Testis (tissue), 2 donors: ENCODE measurements at regions not wholly inside any gene's neighbourhood (a gene's known extent, or its start where the extent isn't known, plus 50 kb on each side); places are given as distances from the start of the nearest gene placed in this dataset.

ENCODE experiments used
- DNase-seq: peaks from one replicate; pipeline ENCODE4 v3.0.0-alpha.2; 2019
- H3K27ac ChIP-seq, 2 donors: fragments of 200-600 bp; sonication (generic); one replicate each; pipeline ENCODE4 v1.5.1; 2019
- H3K27me3 ChIP-seq: fragments of 200-600 bp; sonication (generic); one replicate; pipeline ENCODE4 v1.5.1; 2019
- H3K36me3 ChIP-seq: fragments of 200-600 bp; sonication (generic); one replicate; pipeline ENCODE4 v1.5.1; 2017; ENCODE audit warnings: low read depth; ENCODE audit errors: missing control alignments
- H3K4me1 ChIP-seq: fragments of 200-600 bp; sonication (generic); one replicate; pipeline ENCODE4 v1.5.1; 2019
- H3K4me3 ChIP-seq, 2 donors: fragments of 200-600 bp; sonication (generic); one replicate each; pipeline ENCODE4 v1.5.1; 2017 to 2019
- H3K9me3 ChIP-seq: fragments of 200-600 bp; sonication (generic); one replicate; pipeline ENCODE4 v1.5.1; 2017
- POLR2A ChIP-seq: fragments of 450-650 bp; IDR thresholded peaks from one replicate; pipeline ENCODE4 v1.6.1; 2017; ENCODE audit warnings: antibody characterized with exemption, mild to moderate bottlenecking, moderate library complexity
- WGBS, 2 donors: methylation state at CpG; one replicate each; pipeline ENCODE4 v1.1.5; 2018; 5-methylcytosine and 5-hydroxymethylcytosine counted together
- intact Hi-C: fragments of 100-400 bp; cut with DNase I; formaldehyde crosslinking; loops from one replicate; pipeline ENCODE4 v1.15.1; 2023; ENCODE audit warnings: low total_unique reads
- TF ChIP-seq, protein P1 (sequence below), 3 experiments: fragments of 450-650 bp in 2 of 3; fragments of 200-600 bp in 1 of 3; sonication (generic) in 1 of 3; IDR thresholded peaks; one replicate each; pipeline ENCODE4 v1.5.1; 2016 to 2019; ENCODE audit warnings: antibody characterized with exemption in 3 of 3, mild to moderate bottlenecking in 2 of 3, moderate library complexity in 1 of 3

DNA sequence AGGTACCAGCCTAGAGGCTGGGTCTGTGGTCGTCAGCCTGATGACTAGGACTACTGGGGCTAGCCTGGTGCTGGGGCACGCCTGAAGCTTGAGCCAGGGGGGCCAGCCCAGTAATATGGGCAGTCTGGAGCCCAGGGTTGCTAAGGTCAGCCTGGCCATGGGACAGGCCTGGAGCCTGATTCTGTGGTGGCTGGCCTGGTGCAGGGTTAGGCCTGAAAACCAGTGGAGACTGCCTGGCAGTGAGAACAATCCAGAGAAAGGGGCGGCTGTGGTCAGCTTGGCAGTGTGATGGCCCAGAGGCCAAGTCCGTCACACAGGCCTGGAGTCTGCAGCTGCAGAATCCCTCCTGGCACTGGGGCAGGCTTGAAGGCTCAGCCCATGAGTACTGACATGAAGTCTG lies 445.8 kb downstream of the SATB2 start:
- Histone ChIP-seq H3K36me3 (no peaks in the 10 kb centered on the region), H3K4me3 (no peak overlapping the region), H3K27me3 (no peaks in the 10 kb centered on the region), H3K9me3 (no peaks in the 10 kb centered on the region), H3K27ac (no peak overlapping the region), H3K4me1 (no peaks in the 10 kb centered on the region)
- intact Hi-C loops = no loop called here
- DNase-seq = no peak
- 80% methylated on average over 2 of the region's 4 CpGs; no CpG with 5 or more reads in 1 of the 2 donors for WGBS, 2 donors
- no peak for TF ChIP-seq POLR2A
- TF ChIP-seq, protein P1, sequence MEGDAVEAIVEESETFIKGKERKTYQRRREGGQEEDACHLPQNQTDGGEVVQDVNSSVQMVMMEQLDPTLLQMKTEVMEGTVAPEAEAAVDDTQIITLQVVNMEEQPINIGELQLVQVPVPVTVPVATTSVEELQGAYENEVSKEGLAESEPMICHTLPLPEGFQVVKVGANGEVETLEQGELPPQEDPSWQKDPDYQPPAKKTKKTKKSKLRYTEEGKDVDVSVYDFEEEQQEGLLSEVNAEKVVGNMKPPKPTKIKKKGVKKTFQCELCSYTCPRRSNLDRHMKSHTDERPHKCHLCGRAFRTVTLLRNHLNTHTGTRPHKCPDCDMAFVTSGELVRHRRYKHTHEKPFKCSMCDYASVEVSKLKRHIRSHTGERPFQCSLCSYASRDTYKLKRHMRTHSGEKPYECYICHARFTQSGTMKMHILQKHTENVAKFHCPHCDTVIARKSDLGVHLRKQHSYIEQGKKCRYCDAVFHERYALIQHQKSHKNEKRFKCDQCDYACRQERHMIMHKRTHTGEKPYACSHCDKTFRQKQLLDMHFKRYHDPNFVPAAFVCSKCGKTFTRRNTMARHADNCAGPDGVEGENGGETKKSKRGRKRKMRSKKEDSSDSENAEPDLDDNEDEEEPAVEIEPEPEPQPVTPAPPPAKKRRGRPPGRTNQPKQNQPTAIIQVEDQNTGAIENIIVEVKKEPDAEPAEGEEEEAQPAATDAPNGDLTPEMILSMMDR (IDR thresholded peaks at IDR 0.05) = no peak

DNA sequence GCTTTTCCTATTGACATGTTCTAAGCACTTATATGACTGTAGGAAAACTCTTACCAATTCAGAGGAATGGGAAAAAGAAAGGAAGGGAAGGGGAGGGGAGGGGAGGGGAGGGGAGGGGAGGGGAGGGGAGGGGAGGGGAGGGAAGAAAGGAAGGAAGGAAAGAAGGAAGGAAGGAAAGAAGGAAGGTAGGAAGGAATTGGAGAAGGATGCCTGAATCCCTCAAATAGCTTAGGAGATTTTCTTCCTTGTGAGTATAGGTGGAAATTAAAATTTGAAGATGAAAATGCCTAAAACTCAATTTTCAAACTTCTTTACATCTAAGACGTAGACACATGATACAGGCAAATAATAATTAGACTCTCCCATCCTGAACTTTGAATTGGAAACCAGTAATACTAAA lies 463.1 kb downstream of the SATB2 start:
- intact Hi-C loops = no loop called here
- Histone ChIP-seq H3K4me3 (no peak overlapping the region), H3K27me3 (no peaks in the 10 kb centered on the region), H3K9me3 (no peaks in the 10 kb centered on the region), H3K36me3 (no peaks in the 10 kb centered on the region), H3K4me1 (no peaks in the 10 kb centered on the region), H3K27ac (no peak overlapping the region)
- TF ChIP-seq, protein P1 (IDR thresholded peaks at IDR 0.05) = no peak
- no peak for TF ChIP-seq POLR2A
- DNase-seq = no peak
- 78 to 83% methylated on average over 1 of the region's 1 CpG for WGBS, 2 donors

DNA sequence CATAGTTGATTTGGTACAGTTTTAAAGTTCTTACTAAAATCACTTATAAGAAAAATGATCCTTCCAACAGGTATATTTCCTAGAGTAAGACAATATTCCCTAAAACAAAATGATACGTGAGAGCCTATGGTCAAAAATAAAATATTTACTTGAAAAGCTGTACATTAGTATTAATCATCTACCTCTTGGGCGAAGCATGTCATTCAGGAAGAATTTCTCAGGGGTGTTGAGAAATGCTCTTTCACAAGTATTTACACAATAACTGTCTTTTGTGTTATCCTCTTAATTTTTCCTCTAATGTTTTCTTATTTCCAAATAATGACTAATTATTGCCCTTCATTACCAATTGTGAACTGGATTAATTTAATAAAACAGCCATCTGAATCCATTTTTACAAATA lies 466.3 kb downstream of the SATB2 start:
- no peak for TF ChIP-seq POLR2A
- TF ChIP-seq, protein P1 (IDR thresholded peaks at IDR 0.05) = no peak
- H3K36me3 ChIP-seq = no peaks in the 10 kb centered on the region
- no peak overlapping the region for H3K27ac ChIP-seq
- intact Hi-C loops = no loop called here
- H3K4me1 ChIP-seq = no peaks in the 10 kb centered on the region
- no peak for DNase-seq
- H3K9me3 ChIP-seq = no peaks in the 10 kb centered on the region
- H3K27me3 ChIP-seq = no peaks in the 10 kb centered on the region
- 91 to 96% methylated on average over 2 of the region's 2 CpGs for WGBS, 2 donors
- no peak overlapping the region for H3K4me3 ChIP-seq

DNA sequence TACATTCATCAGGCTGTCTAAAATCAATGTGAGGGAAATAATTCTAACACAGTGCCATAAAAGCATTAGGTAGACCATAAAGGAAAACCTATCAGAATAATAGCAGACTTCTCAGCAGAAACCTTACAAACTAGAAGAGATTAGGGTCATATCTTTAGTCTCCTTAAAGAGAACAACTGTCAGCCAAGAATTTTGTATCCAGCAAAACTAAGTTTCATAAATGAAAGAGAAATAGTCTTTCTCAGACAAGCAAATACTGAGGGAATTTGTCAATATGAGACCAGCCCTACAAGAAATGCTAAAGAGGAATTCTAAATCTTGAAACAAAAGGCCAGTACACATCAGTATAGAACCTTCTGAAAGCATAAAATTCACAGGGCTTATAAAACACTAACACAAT lies 482.0 kb downstream of the SATB2 start:
- H3K4me3 ChIP-seq = no peak overlapping the region
- no peak for DNase-seq
- no peak overlapping the region for H3K27ac ChIP-seq
- H3K27me3 ChIP-seq = no peaks in the 10 kb centered on the region
- H3K36me3 ChIP-seq = no peaks in the 10 kb centered on the region
- H3K4me1 ChIP-seq = no peaks in the 10 kb centered on the region
- intact Hi-C loops = no loop called here
- no peaks in the 10 kb centered on the region for H3K9me3 ChIP-seq
- TF ChIP-seq, protein P1 (IDR thresholded peaks at IDR 0.05) = no peak
- no peak for TF ChIP-seq POLR2A

DNA sequence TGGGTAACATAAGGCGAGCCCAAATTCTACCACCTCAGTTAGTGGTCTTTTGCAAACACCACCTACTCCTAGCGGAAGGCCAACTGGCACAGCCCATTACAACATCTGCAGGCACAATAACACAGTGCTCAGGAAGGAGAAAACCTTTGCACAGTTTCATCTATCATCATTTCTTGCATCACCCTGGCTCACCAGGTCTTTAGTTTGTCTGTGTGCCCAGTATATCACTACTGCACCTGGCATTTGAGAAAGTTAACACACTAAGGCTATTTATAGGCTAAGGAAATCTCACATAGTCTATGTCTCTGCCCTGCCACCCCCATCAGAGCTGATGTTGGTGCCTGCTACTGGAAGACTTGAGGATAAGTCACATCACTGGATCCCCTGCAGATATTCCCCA lies 484.0 kb downstream of the SATB2 start:
- intact Hi-C loops = no loop called here
- no peak for DNase-seq
- no peaks in the 10 kb centered on the region for H3K27me3 ChIP-seq
- no peaks in the 10 kb centered on the region for H3K9me3 ChIP-seq
- TF ChIP-seq, protein P1 (IDR thresholded peaks at IDR 0.05) = no peak
- no peak for TF ChIP-seq POLR2A
- no peaks in the 10 kb centered on the region for H3K4me1 ChIP-seq
- no peak overlapping the region for H3K4me3 ChIP-seq
- WGBS, 2 donors = 65 to 82% methylated on average over 2 of the region's 2 CpGs
- H3K27ac ChIP-seq = no peak overlapping the region
- H3K36me3 ChIP-seq = no peaks in the 10 kb centered on the region
